Gastroesophageal sphincter (tissue), 4 donors: ENCODE measurements at regions not wholly inside any gene's neighbourhood (a gene's known extent, or its start where the extent isn't known, plus 50 kb on each side); places are given as distances from the start of the nearest gene placed in this dataset.

Experiments used
- ATAC-seq: fragments of 150-250 bp; one replicate; pipeline ENCODE4 v1.9.1; 2016; ENCODE audit warnings: mild to moderate bottlenecking, moderate library complexity
- H3K27ac ChIP-seq, 4 donors: fragments of 200-600 bp; sonication (generic) in 3 of 4; 1 replicate in 3 of 4; 2 replicates in 1 of 4; pipeline ENCODE4 v1.5.1; 2016 to 2019
- H3K27me3 ChIP-seq: fragments of 200-600 bp; sonication (generic); one replicate; pipeline ENCODE4 v1.5.1; 2019
- H3K36me3 ChIP-seq, 2 donors: fragments of 200-600 bp; sonication (generic); one replicate each; pipeline ENCODE4 v1.5.1; 2019; ENCODE audit warnings: control low read depth in 1 of 2
- H3K4me1 ChIP-seq, 3 donors: fragments of 200-600 bp; sonication (generic); 1 replicate in 2 of 3; 2 replicates in 1 of 3; pipeline ENCODE4 v1.5.1; 2016 to 2019; ENCODE audit warnings: control low read depth in 2 of 3
- H3K4me3 ChIP-seq, 2 donors: fragments of 200-600 bp; sonication (generic); one replicate each; pipeline ENCODE4 v1.5.1; 2019; ENCODE audit warnings: mild to moderate bottlenecking in 1 of 2, moderate library complexity in 1 of 2
- H3K9me3 ChIP-seq, 3 donors: fragments of 200-600 bp; sonication (generic); one replicate each; pipeline ENCODE4 v1.5.1; 2017 to 2019; ENCODE audit warnings: control low read depth in 2 of 3
- CTCF ChIP-seq, 4 experiments: fragments of 200-600 bp in 2 of 4; fragments of 450-650 bp in 2 of 4; sonication (generic) in 1 of 4; IDR thresholded peaks; one replicate each; pipeline ENCODE4 v1.5.1; 2017 to 2019; ENCODE audit warnings: antibody characterized with exemption in 4 of 4, mild to moderate bottlenecking in 2 of 4, moderate library complexity in 2 of 4
- EP300 ChIP-seq: sonication (generic); formaldehyde crosslinking; IDR thresholded peaks from one replicate; pipeline ENCODE4 v1.6.1; 2017; ENCODE audit warnings: antibody characterized with exemption, mild to moderate bottlenecking
- POLR2A ChIP-seq, 2 donors: fragments of 450-650 bp; IDR thresholded peaks; one replicate each; pipeline ENCODE4 v1.6.1; 2017; ENCODE audit warnings: antibody characterized with exemption in 2 of 2, mild to moderate bottlenecking in 2 of 2, moderate library complexity in 1 of 2
- POLR2AphosphoS5 ChIP-seq: sonication (generic); formaldehyde crosslinking; IDR thresholded peaks from one replicate; pipeline ENCODE4 v1.6.1; 2017; ENCODE audit warnings: antibody characterized with exemption
- WGBS, 2 donors: methylation state at CpG; one replicate each; pipeline ENCODE4 v1.1.5; 2018; ENCODE audit warnings: low coverage in 1 of 2; 5-methylcytosine and 5-hydroxymethylcytosine counted together

DNA sequence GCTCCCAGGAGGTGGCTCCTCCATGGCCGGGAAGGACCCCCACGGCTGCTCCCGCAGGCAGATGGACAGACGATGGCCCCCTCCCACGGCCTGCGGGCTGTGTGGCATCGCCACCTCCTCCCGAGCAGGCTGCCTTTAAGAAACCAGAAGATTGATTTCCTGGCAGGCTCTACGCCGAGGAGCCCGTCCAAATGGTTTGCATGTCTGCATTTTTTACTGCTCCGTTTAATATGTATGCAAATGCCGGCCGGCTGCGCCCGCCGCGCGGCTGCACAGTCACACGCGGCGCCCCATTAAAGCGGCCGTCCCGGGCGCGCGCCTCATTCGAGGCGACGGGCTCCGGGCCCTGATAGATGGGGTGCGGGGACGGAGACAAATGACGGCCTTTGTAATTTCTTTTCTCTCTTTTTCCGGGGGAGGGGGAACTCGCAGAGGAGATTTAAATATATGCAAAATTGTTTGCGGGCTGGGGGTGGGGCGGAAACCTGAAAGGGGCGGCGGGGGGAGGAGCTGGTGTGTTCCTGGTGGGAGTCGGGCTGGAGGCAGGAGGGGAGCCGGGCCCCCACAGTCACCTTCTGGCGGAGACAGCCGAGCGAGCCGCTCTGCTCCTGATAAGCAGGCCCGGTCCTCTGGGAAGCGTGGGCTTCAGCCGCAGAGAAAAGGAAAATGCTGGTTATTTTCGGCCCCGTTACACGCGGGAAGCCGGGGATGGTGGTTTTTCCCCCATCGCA is 158.7 kb upstream of the IER5L start:
- Histone ChIP-seq H3K4me1 (peaks cover 8 to 63% (median 37%) of the 10 kb centered on the region in 3 donors), H3K36me3 (no peaks in the 10 kb centered on the region)
- ATAC-seq = no peak

GRCh38 chr9:129336130-129336528 is 158.1 kb upstream of the IER5L start:
- peak overlapping the region in 3 of 4 donors; percentile 75 to 88 (median 83) for H3K27ac ChIP-seq
- peaks cover 8 to 63% (median 37%) of the 10 kb centered on the region in 3 donors for H3K4me1 ChIP-seq
- no peak for ATAC-seq
- 0 to 20% methylated on average over 1 of the region's 5 CpGs for WGBS, 2 donors
- H3K4me3 ChIP-seq = peak overlapping the region in 1 of 2 donors; percentile 48
- H3K27me3 ChIP-seq = no peaks in the 10 kb centered on the region
- TF ChIP-seq POLR2A (IDR thresholded peaks at IDR 0.05) (no peak), CTCF (IDR thresholded peaks at IDR 0.05) (no peak), POLR2AphosphoS5 (no peak), EP300 (no peak)
- H3K9me3 ChIP-seq = peaks cover 0 to 4% (median 0%) of the 10 kb centered on the region in 3 donors
- H3K36me3 ChIP-seq = no peaks in the 10 kb centered on the region

More for the DNA sequence above, 158.7 kb upstream of the IER5L start:
- 0 to 7% methylated on average over 3 to 6 of the region's 56 CpGs for WGBS, 2 donors
- TF ChIP-seq EP300 (no peak), CTCF (IDR thresholded peaks at IDR 0.05) (no peak), POLR2A (IDR thresholded peaks at IDR 0.05) (no peak), POLR2AphosphoS5 (peak; percentile 65)
- Histone ChIP-seq H3K27ac (peak overlapping the region in 3 of 4 donors; percentile 75 to 88 (median 83)), H3K9me3 (no peaks in the 10 kb centered on the region), H3K27me3 (no peaks in the 10 kb centered on the region), H3K4me3 (peak overlapping the region; percentile 8 to 48)

DNA sequence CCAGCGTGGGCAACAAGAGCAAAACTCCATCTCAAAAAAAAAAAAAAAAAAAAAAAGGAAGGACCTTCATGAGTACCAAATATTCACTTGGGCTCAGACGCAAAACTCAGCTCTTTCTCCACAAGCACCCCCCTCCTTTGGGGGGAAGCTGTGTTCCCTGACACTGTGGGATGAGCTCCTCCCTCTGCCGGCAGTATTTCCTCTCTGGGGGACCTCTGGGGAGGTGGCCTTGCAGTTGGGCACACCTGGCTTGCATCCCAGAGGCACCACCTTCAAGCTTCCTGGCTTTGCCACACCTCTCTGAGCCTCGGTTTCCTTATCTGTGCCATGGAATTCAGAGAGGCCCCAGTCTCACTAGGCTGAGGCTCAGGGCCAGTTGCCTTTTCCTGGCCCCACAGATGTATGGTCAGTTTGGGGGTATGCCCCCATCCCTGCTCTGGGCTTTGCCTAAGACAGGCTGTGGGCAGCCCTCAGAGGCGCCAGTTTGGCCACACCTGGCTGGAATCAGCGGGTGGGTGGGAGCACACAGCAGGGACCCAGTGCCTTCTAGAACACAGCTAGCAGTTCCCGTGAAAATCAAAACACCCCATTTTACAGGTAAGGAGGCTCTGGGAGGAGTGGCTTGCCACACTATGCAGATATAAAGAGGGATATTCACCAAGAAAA is 157.5 kb upstream of the IER5L start:
- Histone ChIP-seq H3K4me1 (peaks cover 8 to 63% (median 37%) of the 10 kb centered on the region in 3 donors), H3K27me3 (no peaks in the 10 kb centered on the region), H3K4me3 (no peak overlapping the region), H3K36me3 (no peaks in the 10 kb centered on the region), H3K9me3 (peaks cover 0 to 9% (median 0%) of the 10 kb centered on the region in 3 donors), H3K27ac (peak overlapping the region in 3 of 4 donors; percentile 83 to 90 (median 88))
- WGBS, 2 donors = 26 to 50% methylated on average over 2 to 3 of the region's 7 CpGs
- no peak for ATAC-seq
- TF ChIP-seq CTCF (IDR thresholded peaks at IDR 0.05) (no peak), POLR2A (IDR thresholded peaks at IDR 0.05) (no peak), EP300 (no peak), POLR2AphosphoS5 (no peak)

GRCh38 chr9:129334105-129334935 is 156.3 kb upstream of the IER5L start:
- Histone ChIP-seq H3K27ac (peak overlapping the region; percentile 56 to 90 (median 86)), H3K9me3 (peaks cover 0 to 12% (median 0%) of the 10 kb centered on the region in 3 donors), H3K27me3 (no peaks in the 10 kb centered on the region), H3K4me3 (peak overlapping the region in 1 of 2 donors; percentile 30), H3K4me1 (peaks cover 8 to 70% (median 37%) of the 10 kb centered on the region in 3 donors), H3K36me3 (no peaks in the 10 kb centered on the region)
- 0% methylated on average over 5 of the region's 28 CpGs; no CpG with 5 or more reads in 1 of the 2 donors for WGBS, 2 donors
- TF ChIP-seq POLR2A (IDR thresholded peaks at IDR 0.05) (no peak), POLR2AphosphoS5 (peak; percentile 95), EP300 (no peak), CTCF (IDR thresholded peaks at IDR 0.05) (no peak)
- ATAC-seq = peak; percentile 94
